ENCODE measurements at regions not wholly inside any gene's neighbourhood (a gene's known extent, or its start where the extent isn't known, plus 50 kb on each side); places are given as distances from the start of the nearest gene placed in this dataset.

GRCh38 chr5:125607018-125607417 is 816.2 kb upstream of the GRAMD2B start:
- H3K4me1 ChIP-seq (ENCODE audit: control insufficient read depth in 1 of 2, extremely low read depth in 1 of 2, insufficient read depth in 2 of 2, low read length in 2 of 2): no peaks in the 10 kb centered on the region
- POLR2A ChIA-PET: no interaction called here
- CTCF ChIA-PET: no interaction called here
- no peak overlapping the region for H3K27ac Mint-ChIP-seq
- no peaks in the 10 kb centered on the region for H3K9me3 ChIP-seq
- peaks cover 4 to 11% (median 4%) of the 10 kb centered on the region in 3 donors for H3K9me3 Mint-ChIP-seq
- no peaks in the 10 kb centered on the region for H3K36me3 Mint-ChIP-seq
- H3K4me3 ChIP-seq (ENCODE audit: control insufficient read depth in 1 of 2, extremely low read depth in 1 of 2, low read length in 1 of 2): no peak overlapping the region
- H3K36me3 ChIP-seq (ENCODE audit: control insufficient read depth in 2 of 2, extremely low read depth in 1 of 2, insufficient read depth in 1 of 2, low read length in 1 of 2): no peaks in the 10 kb centered on the region
- no peaks in the 10 kb centered on the region for H3K27me3 ChIP-seq (replicated peaks in 1 of 2; ENCODE audit: control insufficient read depth in 2 of 2, extremely low read depth in 1 of 2, insufficient read depth in 2 of 2, low read length in 1 of 2)
- ATAC-seq (replicated peaks in 1 of 4) (no peak), DNase-seq (no peak)
- 36% methylated on average over 2 of the region's 2 CpGs for WGBS (ENCODE audit: insufficient coverage)
- no peak overlapping the region for H3K4me3 Mint-ChIP-seq
- no peaks in the 10 kb centered on the region for H3K27me3 Mint-ChIP-seq
- no peak overlapping the region for H3K27ac ChIP-seq (ENCODE audit: low read length)
- H3K4me1 Mint-ChIP-seq: no peaks in the 10 kb centered on the region

DNA sequence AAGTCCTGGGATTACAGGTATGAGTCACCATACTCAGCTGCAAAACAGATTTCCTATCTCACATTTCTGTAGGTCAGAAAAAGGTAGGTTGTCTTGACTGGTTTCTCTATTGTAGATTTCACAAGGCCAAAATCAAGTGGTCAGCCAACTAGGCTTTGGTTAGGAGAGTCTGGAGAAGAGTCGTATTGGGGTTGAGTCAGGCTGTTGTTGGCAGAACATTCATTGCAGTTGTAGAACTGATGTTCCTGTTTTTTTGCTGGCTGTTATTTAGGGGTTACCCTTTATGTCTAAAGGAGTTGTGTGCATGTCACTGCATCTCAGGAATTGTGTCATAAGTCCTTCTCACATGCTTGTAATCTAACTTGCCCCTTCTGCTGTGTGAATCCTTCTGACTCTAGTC is 814.2 kb upstream of the GRAMD2B start:
- H3K27ac Mint-ChIP-seq: no peak overlapping the region
- ChIA-PET POLR2A (interaction anchor here in 1 of 2 donors (0.6 kb wide), 1 partner anchor 85 kb away, joined by 3 read pairs; no protein-coding TSS in a partner anchor), CTCF (no interaction called here)
- no peaks in the 10 kb centered on the region for H3K36me3 Mint-ChIP-seq
- H3K27ac ChIP-seq (ENCODE audit: low read length): no peak overlapping the region
- no peaks in the 10 kb centered on the region for H3K4me1 ChIP-seq (ENCODE audit: control insufficient read depth in 1 of 2, extremely low read depth in 1 of 2, insufficient read depth in 2 of 2, low read length in 2 of 2)
- no peak for DNase-seq
- no peaks in the 10 kb centered on the region for H3K27me3 Mint-ChIP-seq
- no peaks in the 10 kb centered on the region for H3K36me3 ChIP-seq (ENCODE audit: control insufficient read depth in 2 of 2, extremely low read depth in 1 of 2, insufficient read depth in 1 of 2, low read length in 1 of 2)
- no peaks in the 10 kb centered on the region for H3K9me3 ChIP-seq
- H3K4me3 Mint-ChIP-seq: no peak overlapping the region
- no peaks in the 10 kb centered on the region for H3K4me1 Mint-ChIP-seq
- WGBS (ENCODE audit: insufficient coverage): 71% methylated on average over 1 of the region's 1 CpG
- H3K4me3 ChIP-seq (ENCODE audit: control insufficient read depth in 1 of 2, extremely low read depth in 1 of 2, low read length in 1 of 2): no peak overlapping the region
- no peak for ATAC-seq (replicated peaks in 1 of 4)
- no peaks in the 10 kb centered on the region for H3K27me3 ChIP-seq (replicated peaks in 1 of 2; ENCODE audit: control insufficient read depth in 2 of 2, extremely low read depth in 1 of 2, insufficient read depth in 2 of 2, low read length in 1 of 2)
- H3K9me3 Mint-ChIP-seq: peaks cover 9 to 11% (median 10%) of the 10 kb centered on the region in 3 donors

- Mint-ChIP-seq H3K4me3 (no peak overlapping the region), H3K27me3 (no peaks in the 10 kb centered on the region), H3K4me1 (no peaks in the 10 kb centered on the region), H3K36me3 (no peaks in the 10 kb centered on the region), H3K27ac (no peak overlapping the region), H3K9me3 (peaks cover 9 to 11% (median 10%) of the 10 kb centered on the region in 3 donors)
- no peak overlapping the region for H3K4me3 ChIP-seq (ENCODE audit: control insufficient read depth in 1 of 2, extremely low read depth in 1 of 2, low read length in 1 of 2)
- no peaks in the 10 kb centered on the region for H3K27me3 ChIP-seq (replicated peaks in 1 of 2; ENCODE audit: control insufficient read depth in 2 of 2, extremely low read depth in 1 of 2, insufficient read depth in 2 of 2, low read length in 1 of 2)
- H3K36me3 ChIP-seq (ENCODE audit: control insufficient read depth in 2 of 2, extremely low read depth in 1 of 2, insufficient read depth in 1 of 2, low read length in 1 of 2): no peaks in the 10 kb centered on the region
- ATAC-seq (replicated peaks in 1 of 4) (no peak), DNase-seq (no peak)
- CTCF ChIA-PET: no interaction called here
- 83% methylated on average over 1 of the region's 2 CpGs for WGBS (ENCODE audit: insufficient coverage)
- no peaks in the 10 kb centered on the region for H3K4me1 ChIP-seq (ENCODE audit: control insufficient read depth in 1 of 2, extremely low read depth in 1 of 2, insufficient read depth in 2 of 2, low read length in 2 of 2)
- POLR2A ChIA-PET: no interaction called here
- H3K9me3 ChIP-seq: no peaks in the 10 kb centered on the region
- no peak overlapping the region for H3K27ac ChIP-seq (ENCODE audit: low read length)
These were observed 812.3 kb upstream of the GRAMD2B start for GRCh38 chr5:125610892-125611291.

DNA sequence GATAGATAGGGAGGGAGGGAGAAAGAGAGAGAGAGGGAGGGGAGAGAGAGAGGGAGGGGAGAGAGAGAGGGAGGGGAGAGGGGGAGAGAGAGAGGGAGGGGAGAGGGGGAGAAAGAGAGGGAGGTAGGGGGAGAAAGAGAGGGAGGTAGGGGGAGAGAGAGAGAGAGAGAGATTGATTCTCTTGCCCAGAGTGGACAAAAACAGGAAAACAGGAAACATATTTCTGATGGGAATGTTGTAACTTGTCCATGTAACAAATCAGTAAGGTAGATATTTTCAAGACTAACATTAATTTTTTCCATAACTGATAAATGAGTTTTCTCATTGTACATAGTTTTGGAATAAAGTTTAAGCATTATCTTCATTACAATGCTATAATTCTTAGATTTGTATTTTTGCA is 811.7 kb upstream of the GRAMD2B start:
- Mint-ChIP-seq H3K4me3 (no peak overlapping the region), H3K27me3 (no peaks in the 10 kb centered on the region), H3K4me1 (no peaks in the 10 kb centered on the region), H3K36me3 (no peaks in the 10 kb centered on the region), H3K27ac (no peak overlapping the region), H3K9me3 (peaks cover 6 to 9% (median 7%) of the 10 kb centered on the region in 3 donors)
- ATAC-seq (replicated peaks in 1 of 4) (no peak), DNase-seq (no peak)
- Histone ChIP-seq H3K27me3 (replicated peaks in 1 of 2; ENCODE audit: control insufficient read depth in 2 of 2, extremely low read depth in 1 of 2, insufficient read depth in 2 of 2, low read length in 1 of 2) (no peaks in the 10 kb centered on the region), H3K4me3 (ENCODE audit: control insufficient read depth in 1 of 2, extremely low read depth in 1 of 2, low read length in 1 of 2) (no peak overlapping the region), H3K27ac (ENCODE audit: low read length) (no peak overlapping the region), H3K36me3 (ENCODE audit: control insufficient read depth in 2 of 2, extremely low read depth in 1 of 2, insufficient read depth in 1 of 2, low read length in 1 of 2) (no peaks in the 10 kb centered on the region), H3K9me3 (no peaks in the 10 kb centered on the region), H3K4me1 (ENCODE audit: control insufficient read depth in 1 of 2, extremely low read depth in 1 of 2, insufficient read depth in 2 of 2, low read length in 2 of 2) (no peaks in the 10 kb centered on the region)
- ChIA-PET CTCF (no interaction called here), POLR2A (no interaction called here)

- ATAC-seq (replicated peaks in 1 of 4): no peak
- ChIA-PET CTCF (no interaction called here), POLR2A (no interaction called here)
- WGBS (ENCODE audit: insufficient coverage): 87% methylated on average over 10 of the region's 15 CpGs
- Histone ChIP-seq H3K4me3 (ENCODE audit: control insufficient read depth in 1 of 2, extremely low read depth in 1 of 2, low read length in 1 of 2) (no peak overlapping the region), H3K36me3 (ENCODE audit: control insufficient read depth in 2 of 2, extremely low read depth in 1 of 2, insufficient read depth in 1 of 2, low read length in 1 of 2) (no peaks in the 10 kb centered on the region), H3K9me3 (no peaks in the 10 kb centered on the region), H3K27ac (ENCODE audit: low read length) (no peak overlapping the region), H3K4me1 (ENCODE audit: control insufficient read depth in 1 of 2, extremely low read depth in 1 of 2, insufficient read depth in 2 of 2, low read length in 2 of 2) (no peaks in the 10 kb centered on the region), H3K27me3 (replicated peaks in 1 of 2; ENCODE audit: control insufficient read depth in 2 of 2, extremely low read depth in 1 of 2, insufficient read depth in 2 of 2, low read length in 1 of 2) (no peaks in the 10 kb centered on the region)
- peaks cover 5 to 9% (median 6%) of the 10 kb centered on the region in 3 donors for H3K9me3 Mint-ChIP-seq
- H3K4me1 Mint-ChIP-seq: no peaks in the 10 kb centered on the region
- no peaks in the 10 kb centered on the region for H3K27me3 Mint-ChIP-seq
- no peak overlapping the region for H3K27ac Mint-ChIP-seq
- H3K4me3 Mint-ChIP-seq: no peak overlapping the region
- no peaks in the 10 kb centered on the region for H3K36me3 Mint-ChIP-seq
- no peak for DNase-seq
These were observed 811.0 kb upstream of the GRAMD2B start for GRCh38 chr5:125612181-125612721.

GRCh38 chr5:125612776-125613175 is 810.4 kb upstream of the GRAMD2B start:
- ChIA-PET CTCF (no interaction called here), POLR2A (no interaction called here)
- Histone ChIP-seq H3K27me3 (replicated peaks in 1 of 2; ENCODE audit: control insufficient read depth in 2 of 2, extremely low read depth in 1 of 2, insufficient read depth in 2 of 2, low read length in 1 of 2) (no peaks in the 10 kb centered on the region), H3K4me1 (ENCODE audit: control insufficient read depth in 1 of 2, extremely low read depth in 1 of 2, insufficient read depth in 2 of 2, low read length in 2 of 2) (no peaks in the 10 kb centered on the region), H3K27ac (ENCODE audit: low read length) (no peak overlapping the region), H3K4me3 (ENCODE audit: control insufficient read depth in 1 of 2, extremely low read depth in 1 of 2, low read length in 1 of 2) (no peak overlapping the region), H3K9me3 (no peaks in the 10 kb centered on the region), H3K36me3 (ENCODE audit: control insufficient read depth in 2 of 2, extremely low read depth in 1 of 2, insufficient read depth in 1 of 2, low read length in 1 of 2) (no peaks in the 10 kb centered on the region)
- Mint-ChIP-seq H3K4me3 (no peak overlapping the region), H3K27ac (no peak overlapping the region), H3K36me3 (no peaks in the 10 kb centered on the region), H3K4me1 (no peaks in the 10 kb centered on the region), H3K27me3 (no peaks in the 10 kb centered on the region), H3K9me3 (peaks cover 5 to 9% (median 6%) of the 10 kb centered on the region in 3 donors)
- no peak for ATAC-seq (replicated peaks in 1 of 4)
- DNase-seq: no peak

DNA sequence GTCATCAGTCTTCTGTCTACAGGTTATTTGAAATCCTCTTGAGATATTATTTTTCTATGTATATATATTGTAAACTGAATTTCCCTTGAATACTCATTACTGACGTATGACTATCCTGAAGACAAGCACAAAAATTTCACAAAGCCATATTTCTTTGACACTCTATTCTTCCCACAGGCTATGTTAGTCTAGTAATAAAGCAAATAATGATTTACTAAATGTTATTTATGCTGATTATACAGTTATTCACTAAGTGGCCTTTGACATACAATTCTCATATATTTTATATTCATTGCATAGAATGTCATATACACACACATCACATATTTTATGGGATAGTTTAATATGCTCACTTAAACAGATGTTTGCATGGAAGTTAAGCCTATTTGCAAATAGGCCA is 793.0 kb upstream of the GRAMD2B start:
- WGBS (ENCODE audit: insufficient coverage): no CpG with 5 or more reads among the region's 1 CpG
- H3K4me3 ChIP-seq (ENCODE audit: control insufficient read depth in 1 of 2, extremely low read depth in 1 of 2, low read length in 1 of 2): no peak overlapping the region
- H3K4me1 ChIP-seq (ENCODE audit: control insufficient read depth in 1 of 2, extremely low read depth in 1 of 2, insufficient read depth in 2 of 2, low read length in 2 of 2): no peaks in the 10 kb centered on the region
- H3K27me3 ChIP-seq (replicated peaks in 1 of 2; ENCODE audit: control insufficient read depth in 2 of 2, extremely low read depth in 1 of 2, insufficient read depth in 2 of 2, low read length in 1 of 2): no peaks in the 10 kb centered on the region
- Mint-ChIP-seq H3K36me3 (no peaks in the 10 kb centered on the region), H3K27ac (no peak overlapping the region), H3K9me3 (peaks cover 3 to 10% (median 7%) of the 10 kb centered on the region in 3 donors), H3K4me3 (no peak overlapping the region), H3K27me3 (no peaks in the 10 kb centered on the region), H3K4me1 (no peaks in the 10 kb centered on the region)
- no peaks in the 10 kb centered on the region for H3K9me3 ChIP-seq
- no peaks in the 10 kb centered on the region for H3K36me3 ChIP-seq (ENCODE audit: control insufficient read depth in 2 of 2, extremely low read depth in 1 of 2, insufficient read depth in 1 of 2, low read length in 1 of 2)
- no peak overlapping the region for H3K27ac ChIP-seq (ENCODE audit: low read length)
- ATAC-seq (replicated peaks in 1 of 4): no peak
- no peak for DNase-seq
- POLR2A ChIA-PET: no interaction called here
- CTCF ChIA-PET: no interaction called here

All from T-cell (primary cell).